Chondrocyte (in vitro differentiated cells): ENCODE measurements at regions not wholly inside any gene's neighbourhood (a gene's known extent, or its start where the extent isn't known, plus 50 kb on each side); places are given as distances from the start of the nearest gene placed in this dataset.
A peak's percentile ranks its signal among the peaks of the same experiment; 100 is the strongest.
"Not testable (repeated sequence)": the region's sequence is repeated elsewhere in the genome, so short reads cannot be mapped to it uniquely, and the experiment has no call there.

Experiments
- DNase-seq: peaks from one replicate; pipeline ENCODE4 v3.0.0; 2021; ENCODE audit warnings: mixed read lengths, low spot score
- H3K27ac Mint-ChIP-seq: one replicate; pipeline ENCODE4 v1.8.0; 2021; ENCODE audit warnings: mild to moderate bottlenecking, moderate library complexity, mixed read lengths; ENCODE audit not compliant: unreplicated experiment
- H3K27me3 Mint-ChIP-seq: 2 replicates; pipeline ENCODE4 v1.8.0; 2021; ENCODE audit warnings: low read depth, mixed read lengths
- H3K36me3 Mint-ChIP-seq: 2 replicates; pipeline ENCODE4 v1.8.0; 2021; ENCODE audit warnings: low read depth, mixed read lengths
- H3K4me1 Mint-ChIP-seq: 2 replicates; pipeline ENCODE4 v1.8.0; 2021; ENCODE audit warnings: low read depth, mild to moderate bottlenecking, mixed read lengths
- H3K4me3 Mint-ChIP-seq: one replicate; pipeline ENCODE4 v1.8.0; 2021; ENCODE audit warnings: mild to moderate bottlenecking, moderate library complexity, mixed read lengths; ENCODE audit not compliant: unreplicated experiment
- H3K9me3 Mint-ChIP-seq: 2 replicates; pipeline ENCODE4 v1.8.0; 2021; ENCODE audit warnings: low read depth, mixed read lengths
- TF ChIP-seq, protein P1 (sequence below): fragments of 200-600 bp; sonication (generic); IDR thresholded peaks from 2 replicates; pipeline ENCODE4 v1.5.0; 2021; ENCODE audit warnings: antibody characterized with exemption, mild to moderate bottlenecking, moderate library complexity

DNA sequence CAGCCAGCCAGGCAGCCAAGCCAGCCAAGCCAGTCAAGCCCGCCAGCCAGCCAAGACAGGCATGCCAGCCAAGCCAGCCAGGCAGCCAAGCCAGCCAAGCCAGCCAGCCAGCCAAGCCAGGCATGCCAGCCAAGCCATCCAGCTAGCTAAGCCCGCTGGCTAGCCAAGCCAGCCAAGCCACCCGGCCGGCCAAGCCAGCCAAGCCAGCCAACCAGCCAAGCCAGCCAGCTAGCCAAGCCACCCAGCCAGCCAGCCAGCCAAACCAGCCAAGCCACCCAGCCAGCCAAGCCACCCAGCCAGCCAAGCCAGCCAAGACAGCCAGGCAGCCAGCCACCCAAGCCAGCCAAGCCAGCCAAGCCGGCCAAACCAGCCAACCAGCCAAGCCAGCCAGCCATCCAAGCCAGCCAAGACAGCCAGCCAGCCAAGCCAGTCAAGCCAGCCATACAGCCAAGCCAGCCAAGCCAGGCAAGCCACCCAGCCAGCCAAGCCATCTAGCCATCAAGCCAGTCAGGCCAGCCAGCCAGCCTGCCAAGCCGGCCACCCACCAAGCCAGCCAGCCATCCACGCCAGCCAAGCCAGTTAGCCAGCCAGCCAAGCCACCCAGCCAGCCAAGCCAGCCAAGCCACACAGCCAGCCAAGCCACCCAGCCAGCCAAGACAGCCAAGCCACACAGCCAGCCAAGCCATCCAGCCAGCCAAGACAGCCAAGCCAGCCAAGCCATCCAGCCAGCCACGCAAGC, 349.2 kb upstream of the PLGLB2 start:
- not testable (repeated sequence) for H3K4me3 Mint-ChIP-seq, H3K4me1 Mint-ChIP-seq, DNase-seq, H3K9me3 Mint-ChIP-seq, H3K36me3 Mint-ChIP-seq, H3K27ac Mint-ChIP-seq, H3K27me3 Mint-ChIP-seq

DNA sequence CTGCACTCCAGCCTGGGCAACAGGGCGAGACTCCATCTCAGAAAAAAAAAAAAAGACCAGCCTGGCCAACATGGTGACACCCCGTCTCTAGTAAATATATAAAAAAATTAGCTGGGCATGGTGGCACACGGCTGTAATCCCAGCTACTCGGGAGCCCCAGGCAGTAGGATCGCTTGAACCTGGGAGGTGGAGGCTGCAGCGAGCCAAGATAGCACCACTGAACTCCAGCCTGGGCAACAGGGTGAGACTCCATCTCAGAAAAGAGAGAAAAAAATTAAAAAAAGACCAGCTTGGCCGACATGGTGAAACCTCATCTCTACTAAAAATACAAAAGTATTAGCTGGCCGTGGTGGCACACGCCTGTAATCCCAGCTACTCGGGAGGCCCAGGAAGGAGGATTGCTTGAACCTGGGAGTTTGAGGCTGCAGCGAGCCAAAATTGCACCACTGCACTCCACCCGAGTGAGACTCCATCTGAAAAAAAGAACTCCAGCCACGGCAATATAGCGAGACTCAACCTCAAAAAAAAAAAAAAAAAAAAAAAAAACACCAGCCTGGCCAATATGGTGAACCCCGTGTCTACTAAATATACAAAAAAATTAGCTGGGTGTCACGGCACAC, 346.1 kb upstream of the PLGLB2 start:
- DNase-seq, result no peak
- no peaks in the 10 kb centered on the region for H3K27me3 Mint-ChIP-seq

DNA sequence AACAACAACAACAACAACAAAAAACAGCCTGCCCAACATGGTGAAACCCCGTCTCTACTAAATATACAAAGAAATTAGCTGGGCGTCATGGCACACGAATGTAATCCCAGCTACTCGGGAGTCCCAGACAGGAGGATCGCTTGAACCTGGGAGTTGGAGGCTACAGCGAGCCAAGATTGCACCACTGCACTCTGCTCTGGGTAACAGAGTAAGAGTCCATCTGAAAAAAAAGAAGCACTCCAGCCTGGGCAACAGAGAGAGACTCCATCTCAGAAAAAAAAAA, 344.1 kb upstream of the PLGLB2 start:
- TF ChIP-seq, protein P1, sequence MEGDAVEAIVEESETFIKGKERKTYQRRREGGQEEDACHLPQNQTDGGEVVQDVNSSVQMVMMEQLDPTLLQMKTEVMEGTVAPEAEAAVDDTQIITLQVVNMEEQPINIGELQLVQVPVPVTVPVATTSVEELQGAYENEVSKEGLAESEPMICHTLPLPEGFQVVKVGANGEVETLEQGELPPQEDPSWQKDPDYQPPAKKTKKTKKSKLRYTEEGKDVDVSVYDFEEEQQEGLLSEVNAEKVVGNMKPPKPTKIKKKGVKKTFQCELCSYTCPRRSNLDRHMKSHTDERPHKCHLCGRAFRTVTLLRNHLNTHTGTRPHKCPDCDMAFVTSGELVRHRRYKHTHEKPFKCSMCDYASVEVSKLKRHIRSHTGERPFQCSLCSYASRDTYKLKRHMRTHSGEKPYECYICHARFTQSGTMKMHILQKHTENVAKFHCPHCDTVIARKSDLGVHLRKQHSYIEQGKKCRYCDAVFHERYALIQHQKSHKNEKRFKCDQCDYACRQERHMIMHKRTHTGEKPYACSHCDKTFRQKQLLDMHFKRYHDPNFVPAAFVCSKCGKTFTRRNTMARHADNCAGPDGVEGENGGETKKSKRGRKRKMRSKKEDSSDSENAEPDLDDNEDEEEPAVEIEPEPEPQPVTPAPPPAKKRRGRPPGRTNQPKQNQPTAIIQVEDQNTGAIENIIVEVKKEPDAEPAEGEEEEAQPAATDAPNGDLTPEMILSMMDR, result no peak
- Mint-ChIP-seq H3K27ac (no peak overlapping the region), H3K36me3 (no peaks in the 10 kb centered on the region), H3K27me3 (no peaks in the 10 kb centered on the region), H3K9me3 (no peaks in the 10 kb centered on the region), H3K4me3 (no peak overlapping the region), H3K4me1 (no peaks in the 10 kb centered on the region)
- DNase-seq, result no peak

More for the DNA sequence above, 346.1 kb upstream of the PLGLB2 start:
- TF ChIP-seq, protein P1, result no peak
- Mint-ChIP-seq H3K9me3 (no peaks in the 10 kb centered on the region), H3K4me1 (no peaks in the 10 kb centered on the region), H3K27ac (no peak overlapping the region), H3K4me3 (no peak overlapping the region), H3K36me3 (no peaks in the 10 kb centered on the region)

DNA sequence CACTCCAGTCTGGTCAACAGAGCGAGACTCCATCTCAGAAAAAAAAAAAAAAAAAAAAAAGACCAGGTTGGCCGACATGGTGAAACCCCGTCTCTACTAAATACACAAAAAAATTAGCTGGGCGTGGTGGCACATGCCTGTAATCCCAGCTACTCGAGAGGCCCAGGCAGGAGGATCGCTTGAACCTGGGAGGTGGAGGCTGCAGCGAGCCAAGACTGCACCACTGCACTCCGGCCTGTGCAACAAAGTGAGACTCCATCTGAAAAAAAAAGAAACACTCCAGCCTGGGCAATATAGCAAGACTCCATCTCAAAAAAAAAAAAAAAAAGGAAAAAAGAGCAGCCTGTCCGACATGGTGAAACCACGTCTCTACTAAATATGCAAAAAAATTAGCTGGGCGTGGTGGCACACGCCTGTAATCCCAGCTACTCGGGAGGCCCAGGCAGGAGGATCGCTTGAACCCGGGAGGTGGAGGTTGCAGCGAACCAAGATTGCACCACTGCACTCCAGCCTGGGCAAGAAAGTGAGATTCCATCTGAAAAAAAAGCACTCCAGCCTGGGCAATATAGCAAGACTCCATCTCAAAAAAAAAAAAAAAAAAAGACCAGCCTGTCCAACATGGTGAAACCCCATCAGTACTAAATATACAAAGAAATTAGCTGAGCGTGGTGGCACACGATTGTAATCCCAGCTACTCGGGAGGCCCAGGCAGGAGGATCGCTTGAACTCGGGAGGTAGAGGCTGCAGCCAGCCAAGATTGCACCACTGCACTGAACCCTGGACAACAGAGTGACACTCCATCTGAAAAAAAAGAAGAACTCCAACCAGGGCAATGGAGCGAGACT, 343.3 kb upstream of the PLGLB2 start:
- H3K9me3 Mint-ChIP-seq, H3K4me3 Mint-ChIP-seq, DNase-seq, H3K36me3 Mint-ChIP-seq, H3K27ac Mint-ChIP-seq, H3K27me3 Mint-ChIP-seq, H3K4me1 Mint-ChIP-seq: not testable (repeated sequence)

DNA sequence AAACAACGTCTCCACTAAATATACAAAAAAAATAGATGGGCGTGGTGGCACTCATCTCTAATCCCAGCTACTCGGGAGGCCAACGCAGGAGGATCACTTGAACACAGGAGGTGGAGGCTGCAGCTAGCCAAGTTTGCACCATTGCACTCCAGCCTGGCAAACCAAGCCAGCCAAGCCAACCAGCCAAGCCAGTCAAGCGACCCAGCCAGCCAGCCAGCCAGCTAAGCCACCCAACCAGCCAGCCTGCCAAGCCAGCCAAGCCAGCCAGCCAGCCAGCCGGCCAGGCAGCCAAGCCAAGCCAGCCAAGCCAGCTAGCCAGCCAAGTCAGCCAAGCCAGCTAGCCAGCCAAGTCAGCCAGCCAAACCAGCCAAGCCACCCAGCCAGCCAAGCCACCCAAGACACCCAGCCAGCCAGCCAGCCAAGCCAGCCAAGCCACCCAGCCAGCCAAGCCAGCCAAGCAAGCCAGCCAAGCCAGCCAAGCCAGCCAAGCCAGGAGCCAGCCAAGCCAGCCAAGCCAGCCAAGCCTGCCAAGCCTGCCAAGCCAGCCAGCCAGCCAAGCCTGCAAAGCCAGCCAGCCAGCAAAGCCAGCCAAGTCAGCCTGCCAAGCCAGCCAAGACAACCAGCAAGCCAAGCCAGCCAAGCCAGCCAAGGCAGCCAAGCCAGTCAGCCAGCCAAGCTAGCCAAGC, 342.2 kb upstream of the PLGLB2 start:
- not testable (repeated sequence) for H3K4me3 Mint-ChIP-seq, H3K4me1 Mint-ChIP-seq, H3K9me3 Mint-ChIP-seq, H3K27me3 Mint-ChIP-seq, H3K36me3 Mint-ChIP-seq, H3K27ac Mint-ChIP-seq
- peak; percentile 85 for DNase-seq

DNA sequence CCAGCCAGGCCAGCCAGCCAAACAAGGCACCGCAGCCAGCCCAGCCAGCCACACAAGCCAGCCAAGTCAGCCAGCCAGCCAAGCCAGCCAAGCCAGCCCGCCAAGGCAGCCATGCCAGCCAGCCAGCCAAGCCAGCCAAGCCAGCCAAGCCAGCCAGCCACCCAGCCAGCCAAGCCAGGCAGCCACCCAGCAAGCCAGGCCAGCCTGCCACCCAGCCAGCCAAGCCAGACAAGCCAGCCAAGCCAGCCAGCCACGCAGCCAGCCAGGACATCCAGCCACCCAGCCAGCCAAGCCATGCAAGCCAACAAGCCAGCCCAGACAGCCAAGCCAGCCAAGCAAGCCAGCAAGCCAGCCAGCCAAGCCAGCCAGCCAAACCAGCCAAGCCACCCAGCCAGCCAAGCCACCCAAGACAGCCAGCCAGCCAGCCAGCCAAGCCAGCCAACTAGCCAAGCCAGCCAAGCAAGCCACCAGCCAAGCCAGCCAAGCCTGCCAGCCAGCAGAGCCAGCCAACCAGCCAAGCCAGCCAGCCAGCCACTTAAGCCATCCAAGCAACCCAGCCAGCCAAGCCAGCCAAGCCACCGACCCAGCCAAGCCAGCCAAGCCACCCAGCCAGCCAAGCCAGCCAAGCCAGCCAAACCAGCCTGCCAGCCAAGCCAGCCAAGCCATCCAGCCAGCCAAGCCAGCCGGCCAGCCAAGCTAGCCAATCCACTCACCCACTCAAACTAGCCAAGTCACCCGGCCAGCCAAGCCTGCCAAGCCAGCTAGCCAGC, 341.3 kb upstream of the PLGLB2 start:
- H3K4me3 Mint-ChIP-seq, H3K27ac Mint-ChIP-seq, H3K27me3 Mint-ChIP-seq, H3K9me3 Mint-ChIP-seq, H3K36me3 Mint-ChIP-seq, H3K4me1 Mint-ChIP-seq: not testable (repeated sequence)
- DNase-seq, result peak; percentile 89

DNA sequence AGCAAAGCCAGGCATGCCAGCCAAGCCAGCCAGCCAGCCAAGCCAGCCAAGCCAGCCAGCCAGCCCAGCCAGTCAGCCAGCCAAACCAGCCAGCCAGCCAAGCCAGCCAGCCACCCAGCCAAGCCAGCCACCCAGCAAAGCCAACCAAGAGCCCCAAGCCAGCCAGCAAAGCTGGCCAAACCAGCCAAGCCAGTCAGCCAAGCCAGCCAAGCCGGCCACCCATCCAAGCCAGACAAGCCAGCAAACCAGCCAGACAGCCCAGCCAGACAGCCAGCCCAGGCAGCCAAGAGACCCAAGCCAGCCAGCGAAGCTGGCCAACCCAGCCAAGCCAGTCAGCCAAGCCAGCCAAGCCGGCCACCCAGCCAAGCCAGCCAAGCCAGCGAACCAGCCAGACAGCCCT, 338.3 kb upstream of the PLGLB2 start:
- H3K36me3 Mint-ChIP-seq, H3K27me3 Mint-ChIP-seq, H3K27ac Mint-ChIP-seq, H3K4me1 Mint-ChIP-seq, H3K9me3 Mint-ChIP-seq, H3K4me3 Mint-ChIP-seq: not testable (repeated sequence)
- DNase-seq, result peak; percentile 34

DNA sequence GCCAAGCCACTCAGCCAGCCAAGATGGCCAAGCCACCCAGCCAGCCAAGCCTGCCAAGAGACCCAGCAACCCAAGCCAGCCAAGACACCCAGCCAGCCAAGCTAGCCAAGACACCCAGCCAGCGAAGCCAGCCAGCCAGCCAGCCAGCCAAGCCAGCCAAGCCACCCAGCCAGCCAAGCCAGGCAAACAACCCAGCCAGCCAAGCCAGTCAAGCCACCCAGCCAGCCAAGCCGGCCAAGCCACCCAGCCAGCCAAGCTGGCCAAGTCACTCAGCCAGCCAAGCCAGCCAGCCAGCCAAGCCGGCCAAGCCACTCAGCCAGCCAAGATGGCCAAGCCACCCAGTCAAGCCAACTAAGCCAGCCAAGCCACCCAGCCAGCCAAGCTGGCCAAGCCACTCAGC, 337.5 kb upstream of the PLGLB2 start:
- not testable (repeated sequence) for H3K9me3 Mint-ChIP-seq, H3K27ac Mint-ChIP-seq, H3K4me3 Mint-ChIP-seq, H3K36me3 Mint-ChIP-seq, H3K27me3 Mint-ChIP-seq, H3K4me1 Mint-ChIP-seq
- peak; percentile 42 for DNase-seq

DNA sequence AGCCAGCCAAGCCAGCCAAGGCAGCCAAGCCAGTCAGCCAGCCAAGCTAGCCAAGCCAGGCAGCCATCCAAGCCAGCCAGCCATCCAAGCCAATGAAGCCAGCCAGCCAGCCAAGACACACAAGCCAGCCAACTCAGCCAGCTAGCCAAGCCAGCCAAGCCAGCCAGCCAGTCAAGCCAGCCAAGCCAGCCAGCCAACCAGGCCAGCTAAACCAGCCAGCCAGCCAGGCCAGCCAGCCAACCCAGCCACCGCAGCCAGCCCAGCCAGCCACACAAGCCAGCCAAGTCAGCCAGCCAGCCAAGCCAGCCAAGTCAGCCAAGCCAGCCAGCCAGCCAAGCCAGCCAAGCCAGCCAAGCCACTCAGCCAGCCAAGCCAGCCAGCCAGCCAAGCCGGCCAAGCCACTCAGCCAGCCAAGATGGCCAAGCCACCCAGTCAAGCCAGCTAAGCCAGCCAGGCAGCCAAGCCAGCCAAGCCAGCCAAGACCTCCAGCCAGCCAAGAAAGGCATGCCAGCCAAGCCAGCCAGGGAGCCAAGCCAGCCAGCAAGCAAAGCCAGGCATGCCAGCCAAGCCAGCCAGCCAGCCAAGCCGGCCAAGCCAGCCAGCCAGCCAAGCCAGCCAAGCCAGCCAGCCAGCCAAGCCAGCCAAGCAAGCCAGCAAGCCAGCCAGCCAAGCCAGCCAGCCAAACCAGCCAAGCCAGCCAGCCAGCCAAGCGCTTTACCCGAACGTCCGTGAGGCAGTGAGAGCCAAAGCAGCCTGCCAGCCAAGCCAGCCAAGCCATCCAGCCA, 335.7 kb upstream of the PLGLB2 start:
- not testable (repeated sequence) for H3K4me3 Mint-ChIP-seq, H3K9me3 Mint-ChIP-seq, H3K27ac Mint-ChIP-seq, H3K4me1 Mint-ChIP-seq, H3K27me3 Mint-ChIP-seq, H3K36me3 Mint-ChIP-seq
- DNase-seq, result peak; percentile 94
